ENCODE measurements at regions not wholly inside any gene's neighbourhood (a gene's known extent, or its start where the extent isn't known, plus 50 kb on each side); places are given as distances from the start of the nearest gene placed in this dataset.

GRCh38 chr6:121767211-121767610 lies 331.8 kb downstream of the GJA1 start:
- TF ChIP-seq POLR2A (IDR thresholded peaks at IDR 0.05) (no peak), EP300 (IDR thresholded peaks at IDR 0.05) (no peak), CTCF (IDR thresholded peaks at IDR 0.05) (no peak), POLR2AphosphoS5 (IDR thresholded peaks at IDR 0.05) (no peak)

Data from suprapubic skin (tissue), 4 donors.